SKM-1 (cell line): ENCODE measurements at regions not wholly inside any gene's neighbourhood (a gene's known extent, or its start where the extent isn't known, plus 50 kb on each side); places are given as distances from the start of the nearest gene placed in this dataset.
A peak's percentile ranks its signal among the peaks of the same experiment; 100 is the strongest.
"Not testable (repeated sequence)": the region's sequence is repeated elsewhere in the genome, so short reads cannot be mapped to it uniquely, and the experiment has no call there.

Experiments
- DNase-seq: peaks from one replicate; lab custom pipeline; 2025; ENCODE audit not compliant: unreplicated experiment; lab: John Stamatoyannopoulos, UW

DNA sequence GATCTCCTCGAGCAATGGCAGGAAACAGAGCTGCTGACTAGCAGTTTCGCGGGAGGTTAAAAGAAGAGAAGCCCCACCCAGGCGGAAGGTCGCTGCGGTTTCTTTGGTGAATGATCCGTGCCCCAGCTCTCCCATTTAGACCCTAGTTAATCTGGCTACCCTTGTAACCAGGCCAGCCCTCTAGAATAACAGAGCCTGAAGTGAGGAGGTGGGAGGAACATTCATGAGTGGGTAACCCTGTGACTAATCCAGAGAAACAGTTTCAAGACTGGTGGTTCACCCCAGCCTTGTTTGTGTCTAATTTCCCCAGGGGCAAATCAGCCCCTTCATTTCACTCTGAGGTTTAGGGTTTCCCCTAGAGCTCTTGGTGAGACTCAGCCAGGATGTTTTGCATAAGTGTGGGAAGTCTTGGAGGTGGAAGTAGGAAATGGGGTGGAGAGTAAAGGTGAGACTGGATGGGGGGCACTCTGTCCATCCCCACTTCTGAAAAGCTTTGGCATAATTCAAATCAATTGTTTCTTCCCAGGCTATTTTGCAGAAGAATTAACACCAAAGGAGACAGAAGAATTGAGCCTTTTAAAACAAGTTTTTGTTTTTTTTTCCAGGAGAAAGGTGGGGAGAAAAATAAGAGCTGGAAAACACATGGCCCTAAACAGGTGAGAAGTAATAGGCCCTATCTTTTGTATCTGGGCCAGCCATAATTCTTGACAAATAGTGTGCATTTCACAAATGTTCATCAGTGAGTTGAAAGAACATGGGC lies 303.1 kb downstream of the RPLP1 start:
- DNase-seq = no peak

DNA sequence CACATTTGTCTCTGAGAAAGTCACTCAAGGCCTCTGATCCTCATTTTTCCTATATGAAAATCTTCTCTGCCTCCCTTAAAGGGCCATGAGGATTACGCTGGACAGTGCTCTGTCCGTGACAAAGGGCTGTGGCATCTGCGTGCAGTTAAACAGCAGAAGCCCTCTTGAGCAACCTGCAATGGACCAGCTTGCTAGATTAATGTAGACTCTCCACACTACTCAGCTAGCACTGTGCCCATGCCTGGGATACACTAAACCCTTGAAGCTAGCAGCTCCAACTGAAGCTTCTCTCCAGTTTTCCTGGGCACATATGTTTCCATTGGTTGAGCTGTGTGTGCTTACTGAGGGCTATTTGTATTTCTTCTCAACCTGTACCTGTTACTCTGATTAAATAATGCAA lies 303.8 kb downstream of the RPLP1 start:
- DNase-seq = no peak

DNA sequence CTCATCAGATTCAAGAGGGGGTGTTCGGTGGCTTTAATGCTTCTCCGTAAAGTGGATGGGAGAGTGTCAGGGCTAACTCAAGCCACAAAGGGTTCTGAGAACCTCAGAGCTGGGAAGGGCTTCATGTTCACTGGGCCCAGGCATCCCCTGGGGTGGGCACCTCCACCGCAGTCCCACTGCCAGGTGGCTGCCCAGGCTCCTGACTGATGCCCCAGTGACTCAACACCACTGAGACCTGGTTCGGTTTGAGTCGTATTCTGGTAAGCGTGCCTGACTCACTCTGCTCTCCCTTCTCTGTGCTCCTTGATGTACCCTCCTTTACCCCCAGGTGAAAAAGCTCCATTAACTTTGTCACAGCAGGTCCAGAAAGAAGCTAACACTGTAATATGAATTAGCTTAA lies 304.6 kb downstream of the RPLP1 start:
- no peak for DNase-seq

DNA sequence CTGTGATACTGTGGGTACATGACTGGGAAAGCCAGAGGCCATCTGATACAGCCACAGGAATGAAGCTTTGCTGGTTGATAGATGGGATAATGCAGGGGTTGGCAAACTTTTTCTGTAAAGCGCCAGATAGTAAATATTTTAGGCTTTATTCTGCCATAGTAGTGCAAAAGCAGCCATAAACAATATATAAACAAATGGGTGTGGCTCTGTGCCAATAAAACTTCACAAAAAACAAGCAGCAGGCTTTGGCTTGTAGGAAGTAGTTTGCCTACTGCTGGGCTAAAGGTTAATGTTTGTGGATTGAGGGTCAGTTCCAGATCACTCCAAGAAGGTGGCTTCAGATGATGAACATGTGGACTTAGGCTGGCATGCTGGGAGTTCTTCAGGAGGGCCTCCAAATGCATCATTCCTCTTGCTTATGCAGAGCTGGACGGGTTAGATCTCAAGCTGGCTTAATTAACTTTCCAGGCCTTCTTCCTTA lies 305.7 kb downstream of the RPLP1 start:
- DNase-seq = no peak

GRCh38 chr15:69758810-69759790 lies 306.5 kb downstream of the RPLP1 start:
- DNase-seq = peak; percentile 89

GRCh38 chr15:69760258-69760845 lies 307.7 kb downstream of the RPLP1 start:
- peak; percentile 90 for DNase-seq

DNA sequence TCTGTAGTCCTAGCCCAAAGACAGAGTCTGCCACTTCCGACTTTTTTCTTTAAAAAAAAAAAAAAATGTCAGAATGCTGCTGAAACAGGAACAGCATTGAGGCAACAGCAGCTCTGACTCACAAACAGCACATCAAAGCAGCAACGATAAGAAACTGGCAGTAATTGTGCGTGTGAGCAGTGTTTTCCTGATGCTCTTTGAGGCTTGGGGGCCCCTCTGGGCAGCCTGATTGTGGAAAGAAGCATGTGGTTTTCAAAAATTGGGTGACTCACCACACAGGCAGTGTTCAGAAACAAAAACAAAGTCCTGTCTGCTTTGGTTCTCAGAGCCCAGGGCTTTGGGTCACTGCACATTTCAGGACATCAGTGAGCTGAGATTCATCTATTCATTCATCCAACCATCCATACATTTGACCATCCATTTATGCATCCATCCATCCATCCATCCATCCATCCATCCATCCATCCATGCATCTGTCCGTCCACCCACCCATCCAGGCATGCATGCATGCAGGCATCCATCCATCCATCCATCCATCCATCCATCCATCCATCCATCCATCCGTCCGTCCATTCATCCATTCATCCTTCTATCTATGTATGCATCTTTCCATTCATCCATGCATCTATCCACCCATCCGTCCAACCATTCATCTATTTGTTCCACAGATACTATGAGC lies 308.4 kb downstream of the RPLP1 start:
- peak; percentile 95 for DNase-seq

DNA sequence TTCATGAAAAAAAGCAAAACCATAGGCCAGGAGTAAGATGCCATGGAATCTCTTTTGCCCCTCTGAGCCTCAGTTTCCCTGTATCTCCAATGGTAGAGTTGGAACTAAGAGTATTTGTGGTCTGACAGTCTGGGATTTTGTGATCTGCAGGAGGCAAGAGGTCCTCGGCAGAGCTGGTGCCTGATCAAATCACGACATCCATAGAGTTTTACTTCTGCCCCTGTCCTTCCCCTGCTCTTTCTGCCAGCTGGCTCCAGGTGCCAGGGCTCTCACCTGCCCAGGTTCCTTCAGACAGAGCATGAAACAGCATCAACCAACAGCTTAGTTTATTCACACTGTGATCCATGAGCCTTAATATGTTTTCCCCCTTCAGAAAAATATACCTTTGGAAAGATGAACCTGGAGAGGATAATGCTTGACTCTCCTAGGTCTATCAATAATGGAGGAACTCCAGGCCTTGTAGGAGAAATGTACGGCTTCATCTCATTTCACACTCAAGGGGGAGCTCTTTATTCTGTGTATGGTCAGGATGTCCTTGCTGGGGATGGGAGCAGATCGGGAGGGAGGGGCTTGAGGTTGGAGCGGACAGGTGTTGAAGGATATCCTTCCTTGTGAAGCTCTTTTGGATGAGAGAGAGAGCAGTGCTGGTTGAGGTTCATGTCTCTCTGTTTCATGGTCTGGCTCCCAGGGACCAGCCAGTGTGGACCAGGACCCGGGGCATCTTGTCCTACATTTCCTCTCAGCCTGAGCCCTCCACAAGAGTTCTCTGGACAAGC lies 309.9 kb downstream of the RPLP1 start:
- DNase-seq = no peak

- no peak for DNase-seq
These were observed 311.2 kb downstream of the RPLP1 start for GRCh38 chr15:69763831-69764230.

GRCh38 chr15:69766156-69766555 lies 313.5 kb downstream of the RPLP1 start:
- DNase-seq = no peak

GRCh38 chr15:69767191-69767590 lies 314.6 kb downstream of the RPLP1 start:
- no peak for DNase-seq

GRCh38 chr15:69769336-69769735 lies 316.7 kb downstream of the RPLP1 start:
- DNase-seq = not testable (repeated sequence)

GRCh38 chr15:69774258-69774657 lies 321.6 kb downstream of the RPLP1 start:
- DNase-seq = not testable (repeated sequence)

DNA sequence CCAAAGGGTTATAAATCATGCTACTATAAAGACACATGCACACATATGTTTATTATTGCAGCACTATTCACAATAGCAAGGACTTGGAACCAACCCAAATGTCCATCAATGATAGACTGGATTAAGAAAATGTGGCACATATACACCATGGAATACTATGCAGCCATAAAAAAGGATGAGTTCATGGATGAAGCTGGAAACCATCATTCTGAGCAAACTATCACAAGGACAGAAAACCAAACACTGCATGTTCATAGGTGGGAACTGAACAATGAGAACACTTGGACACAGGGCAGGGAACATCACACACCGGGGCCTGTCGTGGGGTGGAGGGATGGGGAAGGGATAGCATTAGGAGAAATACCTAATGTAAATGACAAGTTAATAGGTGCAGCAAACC lies 322.1 kb downstream of the RPLP1 start:
- not testable (repeated sequence) for DNase-seq

DNA sequence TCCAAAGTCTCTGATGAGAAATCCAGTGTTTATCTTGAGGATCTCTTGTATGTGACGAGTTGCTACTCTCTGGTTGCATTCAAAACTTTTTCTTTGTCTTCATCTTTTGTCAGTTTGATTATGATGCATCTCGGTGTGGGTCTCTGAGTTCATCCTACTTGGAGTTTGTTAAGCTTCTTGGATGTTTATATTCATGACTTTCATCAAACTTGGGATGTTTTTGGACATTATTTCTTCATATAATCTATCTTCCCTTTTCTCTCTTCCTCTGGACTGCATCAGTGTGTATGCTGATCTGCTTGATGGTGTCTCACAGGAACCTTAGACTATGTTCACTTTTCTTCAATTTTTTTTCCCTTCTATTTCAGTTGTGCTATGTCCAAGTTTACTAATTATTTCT lies 320.4 kb downstream of the TLE3 start:
- DNase-seq = no peak

GRCh38 chr15:69780374-69780773 lies 317.3 kb downstream of the TLE3 start:
- no peak for DNase-seq

GRCh38 chr15:69780981-69781380 lies 316.7 kb downstream of the TLE3 start:
- no peak for DNase-seq

GRCh38 chr15:69781411-69782125 lies 316.1 kb downstream of the TLE3 start:
- DNase-seq = no peak

GRCh38 chr15:69782139-69782658 lies 315.5 kb downstream of the TLE3 start:
- DNase-seq = no peak
